Activated CD8-positive, alpha-beta memory T cell treated with anti-CD3 and anti-CD28 coated beads for 36 hours (primary cell): ENCODE measurements at regions not wholly inside any gene's neighbourhood (a gene's known extent, or its start where the extent isn't known, plus 50 kb on each side); places are given as distances from the start of the nearest gene placed in this dataset.

Experiments used
- CTCF ChIA-PET: fragments of 350-600 bp; sonication (Branson Sonifier 250); formaldehyde crosslinking; loops from one replicate; lab custom pipeline; 2021; ENCODE audit warnings: antibody characterized with exemption; lab: Charles Lee
- POLR2A ChIA-PET: fragments of 350-600 bp; sonication (Branson Sonifier 250); formaldehyde crosslinking; loops from one replicate; lab custom pipeline; 2021; ENCODE audit warnings: antibody characterized with exemption; lab: Charles Lee

DNA sequence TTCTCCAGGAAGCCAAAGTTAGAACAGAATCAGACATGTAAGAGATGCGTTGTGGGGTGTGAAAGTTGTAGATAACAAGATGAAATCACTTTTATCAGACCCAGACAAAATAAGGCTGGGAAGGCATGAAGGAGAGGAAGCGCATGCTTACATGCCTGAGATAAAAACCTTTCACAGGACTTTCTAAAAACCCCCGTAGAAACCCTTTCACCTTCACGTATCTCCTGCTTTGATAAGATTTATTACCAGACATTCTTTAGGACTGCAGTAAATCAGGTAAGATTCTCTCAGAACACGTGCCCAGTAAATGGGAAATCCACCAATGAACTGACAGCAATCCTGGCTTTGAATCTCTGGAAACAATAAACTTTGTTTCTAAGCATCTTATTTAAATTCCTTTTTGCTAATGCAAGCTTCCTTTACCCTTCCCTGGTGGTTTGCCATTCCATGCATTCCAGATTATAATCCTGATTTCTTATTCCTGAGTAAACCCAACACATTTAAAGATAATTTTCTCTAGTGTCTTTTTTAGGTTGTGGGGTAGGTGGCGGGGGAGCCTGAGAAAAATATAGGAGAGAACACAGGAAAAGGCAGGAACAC lies 254.6 kb upstream of the LDB2 start:
- POLR2A ChIA-PET: no interaction called here
- CTCF ChIA-PET: no interaction called here

DNA sequence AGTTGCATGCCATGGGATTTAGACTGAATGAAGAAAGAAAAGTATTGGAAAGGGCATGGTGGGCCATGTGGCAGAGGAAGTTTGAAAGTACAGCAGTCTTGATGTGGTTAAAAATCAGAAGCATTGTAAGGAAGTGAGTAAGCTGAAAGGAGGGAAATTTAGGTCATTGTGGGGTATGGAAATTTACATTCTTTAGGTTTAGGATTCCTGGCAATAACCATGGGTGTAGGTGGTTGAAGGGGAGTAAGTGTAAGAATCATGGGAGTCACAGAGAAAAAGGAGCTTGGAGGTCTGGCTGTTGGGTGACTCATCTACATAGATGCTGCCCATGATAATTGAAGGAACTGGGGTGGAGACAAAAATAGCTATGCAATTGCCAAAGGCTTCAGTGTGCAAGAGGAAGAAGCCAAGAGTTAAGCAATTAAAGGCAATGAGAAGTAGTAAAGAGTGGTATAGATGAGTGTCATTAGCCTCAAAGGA lies 243.8 kb upstream of the LDB2 start:
- ChIA-PET CTCF (no interaction called here), POLR2A (no interaction called here)

DNA sequence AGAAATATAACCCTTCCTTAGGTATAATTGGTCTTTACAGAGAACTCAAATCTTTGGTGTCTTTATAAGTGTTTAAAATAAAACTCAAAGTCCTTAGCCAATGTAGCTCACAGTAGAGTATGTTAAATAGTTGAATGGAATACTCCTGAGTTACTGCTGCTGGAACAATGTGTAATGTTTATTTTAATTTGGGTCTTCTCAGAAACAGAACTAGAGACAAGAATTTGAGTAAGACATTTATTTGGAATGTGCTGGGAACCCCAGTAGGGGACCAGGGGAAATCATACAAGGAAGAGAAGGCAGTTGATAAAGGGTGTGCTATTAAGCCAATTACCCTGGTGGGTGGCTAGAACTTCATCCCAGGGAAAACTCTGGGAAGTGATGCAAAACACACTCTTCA lies 240.4 kb upstream of the LDB2 start:
- ChIA-PET POLR2A (no interaction called here), CTCF (no interaction called here)

- ChIA-PET POLR2A (no interaction called here), CTCF (no interaction called here)
Observed at GRCh38 chr4:17134565-17134964, 236.1 kb upstream of the LDB2 start.

- ChIA-PET POLR2A (no interaction called here), CTCF (no interaction called here)
Observed at GRCh38 chr4:17134100-17134499, 235.7 kb upstream of the LDB2 start.

DNA sequence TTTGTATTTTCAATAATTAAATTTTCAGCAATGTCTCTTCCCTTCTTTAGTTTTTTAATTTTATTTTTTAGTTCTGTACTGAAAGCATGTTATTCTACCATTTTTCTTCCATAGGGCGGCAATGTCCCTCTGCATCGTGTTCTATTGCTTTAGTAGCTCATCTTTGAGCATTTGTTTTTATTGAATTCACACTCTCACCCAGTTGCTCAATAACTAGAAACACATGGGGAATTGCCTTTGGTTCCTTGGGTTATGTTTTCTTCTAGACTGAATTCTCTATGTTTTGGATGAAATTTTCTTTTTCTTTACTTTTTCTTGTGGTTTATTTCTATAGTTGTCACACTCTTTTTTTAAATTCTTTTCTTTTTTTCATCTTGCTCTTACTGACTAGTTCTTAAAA lies 233.8 kb upstream of the LDB2 start:
- ChIA-PET POLR2A (no interaction called here), CTCF (no interaction called here)

DNA sequence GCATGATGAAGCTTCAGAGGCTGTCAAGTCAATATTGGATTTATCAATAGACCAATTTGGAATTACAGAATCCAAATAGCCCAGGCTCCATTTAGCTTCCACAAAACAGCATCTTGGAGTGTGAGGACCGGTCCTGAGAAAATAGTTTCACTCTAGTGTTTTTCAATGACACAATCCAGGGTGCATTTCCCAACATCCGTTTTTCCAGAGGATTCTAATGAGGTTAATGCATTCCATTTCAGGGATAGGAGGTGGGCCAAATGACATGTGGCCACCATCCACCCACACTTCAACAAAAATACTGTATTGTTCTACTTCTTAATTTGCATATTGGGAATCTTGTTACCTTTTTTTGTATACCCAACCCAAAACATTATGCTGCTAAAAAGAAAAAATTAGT lies 229.8 kb upstream of the LDB2 start:
- CTCF ChIA-PET: no interaction called here
- POLR2A ChIA-PET: no interaction called here

DNA sequence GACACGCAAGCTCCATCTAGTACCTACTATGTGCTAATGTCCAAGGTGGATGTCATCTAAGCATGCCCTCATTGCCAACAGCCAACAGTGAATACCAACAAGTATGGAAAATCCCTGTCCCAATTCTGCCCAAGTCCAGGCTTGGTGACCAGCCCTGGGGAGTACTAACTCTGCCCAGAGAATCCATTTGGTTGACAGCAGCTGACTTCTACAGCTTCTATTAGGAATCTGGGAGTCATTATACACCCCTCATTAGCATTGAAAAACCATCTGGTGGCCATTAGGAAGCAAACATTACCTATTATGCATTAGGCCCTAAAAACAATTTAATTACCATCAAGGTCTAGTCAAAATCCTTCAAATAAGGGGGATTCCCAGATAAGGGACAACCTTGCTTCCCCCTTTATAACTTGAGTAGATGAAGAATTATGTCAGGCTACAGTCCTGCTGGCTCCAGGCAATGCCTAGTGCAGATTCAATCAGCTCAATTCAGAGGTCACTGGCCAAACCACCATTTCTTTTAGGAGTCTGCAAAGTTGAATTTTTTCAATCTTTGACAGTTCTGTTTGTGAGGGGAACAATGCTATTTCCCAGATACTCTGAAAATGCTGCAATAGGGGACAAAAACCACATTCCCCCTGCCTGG lies 228.0 kb upstream of the LDB2 start:
- ChIA-PET POLR2A (no interaction called here), CTCF (no interaction called here)

DNA sequence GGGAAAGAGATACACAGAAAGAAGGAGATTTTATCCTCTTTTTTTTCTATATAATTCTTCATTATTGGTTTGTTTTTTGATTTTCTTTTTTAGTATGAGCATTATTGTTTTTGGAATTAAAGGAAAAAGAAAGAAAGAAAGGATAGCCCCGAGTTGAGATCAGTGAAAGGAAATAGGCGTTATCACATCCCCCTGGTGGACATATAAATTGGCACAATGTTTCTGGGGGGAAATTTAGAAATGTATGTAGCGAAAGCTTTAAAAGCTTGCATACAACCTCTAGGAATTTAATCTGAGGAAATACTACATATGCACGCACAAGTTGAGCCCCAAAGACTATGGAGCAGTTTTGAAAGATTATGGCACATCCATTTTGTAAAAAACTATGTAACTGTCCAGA lies 226.3 kb upstream of the LDB2 start:
- CTCF ChIA-PET: no interaction called here
- POLR2A ChIA-PET: no interaction called here

DNA sequence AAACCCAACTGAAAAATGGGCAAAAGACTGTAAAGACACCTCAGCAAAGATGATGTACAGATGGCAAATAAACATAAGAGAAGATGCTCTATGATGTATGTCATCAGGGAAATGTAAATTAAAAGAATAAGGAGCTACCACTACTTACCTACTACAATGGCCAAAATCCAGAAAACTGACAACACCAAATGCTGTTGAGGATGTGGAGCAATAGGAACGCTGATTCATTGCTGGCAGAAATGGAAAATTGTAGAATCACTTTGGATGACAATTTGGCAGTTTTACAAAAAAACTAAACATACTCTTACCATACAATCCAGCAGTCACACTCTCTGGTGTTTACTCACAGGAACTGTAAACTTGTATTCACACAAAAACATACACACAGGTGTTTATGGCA lies 222.3 kb upstream of the LDB2 start:
- POLR2A ChIA-PET: no interaction called here
- CTCF ChIA-PET: no interaction called here

- ChIA-PET POLR2A (no interaction called here), CTCF (no interaction called here)
Observed at GRCh38 chr4:17117746-17118145, 219.3 kb upstream of the LDB2 start.

GRCh38 chr4:17115583-17115982 lies 217.1 kb upstream of the LDB2 start:
- ChIA-PET POLR2A (no interaction called here), CTCF (interaction anchor here (0.7 kb wide), 1 partner anchor 301 kb away, joined by 4 read pairs; no protein-coding TSS in a partner anchor)

DNA sequence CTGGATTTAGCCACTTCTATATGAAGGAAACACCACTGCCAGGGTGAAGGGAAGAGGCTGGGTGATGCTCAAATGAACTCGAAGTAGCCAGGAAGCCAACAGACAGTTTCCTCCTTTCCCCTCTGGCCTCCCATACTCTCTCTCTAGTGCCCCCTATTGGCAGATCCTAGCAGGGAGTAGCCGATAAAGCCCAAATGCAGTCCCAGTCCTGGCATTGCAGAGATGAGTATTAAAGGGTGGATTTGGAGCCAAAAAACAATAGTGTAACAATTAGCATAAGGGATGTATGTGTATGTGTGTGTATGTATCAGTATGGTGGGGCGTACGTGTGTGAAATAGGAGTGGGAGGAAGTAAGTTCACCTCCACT lies 213.8 kb upstream of the LDB2 start:
- POLR2A ChIA-PET: no interaction called here
- CTCF ChIA-PET: no interaction called here

GRCh38 chr4:17109126-17109525 lies 210.7 kb upstream of the LDB2 start:
- POLR2A ChIA-PET: no interaction called here
- CTCF ChIA-PET: no interaction called here

DNA sequence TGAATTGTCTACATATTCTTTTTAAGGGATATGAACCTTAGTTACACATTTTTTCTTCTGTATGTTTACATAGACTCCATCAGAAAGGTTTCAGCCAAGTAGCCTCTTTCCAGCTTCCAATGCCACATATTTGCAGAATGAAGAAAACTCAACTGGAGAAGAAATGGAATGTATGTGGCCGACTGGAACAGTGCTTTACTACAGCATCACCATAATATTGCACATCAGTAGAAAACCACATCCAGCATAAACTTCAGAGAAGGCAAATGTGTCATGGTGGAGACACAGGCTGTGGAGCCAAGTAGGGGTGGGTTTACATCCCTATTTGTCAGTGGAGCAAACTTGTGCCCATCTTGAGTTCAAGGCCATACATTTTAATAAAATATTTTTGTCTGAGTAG lies 204.8 kb upstream of the LDB2 start:
- CTCF ChIA-PET: no interaction called here
- POLR2A ChIA-PET: no interaction called here

DNA sequence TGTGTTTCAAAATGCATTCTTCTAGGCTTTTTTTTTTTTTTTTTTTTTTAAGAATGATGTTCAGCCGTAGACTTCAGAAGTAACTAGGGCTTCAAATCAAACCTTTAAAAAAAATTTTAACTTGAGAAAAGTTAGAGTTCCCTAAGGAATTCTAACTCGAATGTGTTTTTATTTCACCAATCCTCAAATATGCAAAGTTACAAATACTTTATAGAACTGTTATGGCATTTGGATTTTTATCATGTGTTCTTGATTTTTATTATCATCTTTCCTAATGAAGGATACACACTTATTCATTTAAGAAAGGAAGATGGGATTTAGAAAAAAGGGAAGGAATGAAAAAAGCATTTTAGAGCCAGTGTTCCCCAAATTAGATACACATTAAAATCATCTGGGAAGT lies 200.6 kb upstream of the LDB2 start:
- ChIA-PET CTCF (no interaction called here), POLR2A (no interaction called here)

DNA sequence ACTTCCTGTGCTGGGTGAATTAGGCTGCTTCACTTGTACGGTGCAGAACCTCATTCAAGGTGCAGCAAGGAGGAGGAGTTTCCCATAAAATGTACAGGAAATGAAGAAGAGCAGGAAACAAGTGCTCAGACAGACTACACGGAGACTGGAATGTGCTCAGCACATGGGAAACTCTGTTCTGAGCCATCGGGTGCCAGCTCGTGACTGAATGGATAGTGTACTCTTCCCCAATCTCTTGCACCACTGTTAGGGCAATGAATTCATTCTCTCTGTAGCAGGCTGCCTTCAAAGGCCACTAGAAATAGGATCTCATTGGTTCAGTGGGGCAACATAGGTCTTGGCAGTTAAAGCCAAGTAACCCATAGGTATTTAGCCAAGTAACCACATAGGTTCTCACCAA lies 200.0 kb upstream of the LDB2 start:
- CTCF ChIA-PET: no interaction called here
- POLR2A ChIA-PET: no interaction called here

GRCh38 chr4:17097362-17097761 lies 198.9 kb upstream of the LDB2 start:
- CTCF ChIA-PET: no interaction called here
- POLR2A ChIA-PET: no interaction called here

GRCh38 chr4:17096692-17097091 lies 198.2 kb upstream of the LDB2 start:
- POLR2A ChIA-PET: no interaction called here
- CTCF ChIA-PET: no interaction called here

DNA sequence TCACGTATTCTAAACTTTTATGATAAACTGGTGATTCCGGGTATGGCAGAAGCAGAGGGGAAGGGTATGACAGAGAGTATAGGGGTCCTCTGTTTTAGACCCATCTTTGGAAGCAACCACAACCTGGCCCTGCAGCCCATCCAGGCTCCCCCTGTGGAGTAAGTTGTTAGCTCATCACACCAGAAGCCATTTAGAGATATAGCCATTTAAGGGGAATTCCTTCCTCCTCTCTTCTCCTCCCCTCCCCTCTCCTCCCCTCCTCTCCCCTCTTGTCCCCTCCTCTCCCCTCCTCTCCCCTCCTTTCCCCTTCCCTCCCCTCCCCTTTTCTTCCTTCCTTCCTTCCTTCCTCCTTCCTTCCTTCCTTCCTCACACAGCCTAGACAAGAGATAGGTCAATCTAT lies 197.3 kb upstream of the LDB2 start:
- CTCF ChIA-PET: no interaction called here
- POLR2A ChIA-PET: no interaction called here

- CTCF ChIA-PET: no interaction called here
- POLR2A ChIA-PET: no interaction called here
Observed at GRCh38 chr4:17094876-17095210, 196.4 kb upstream of the LDB2 start.
